Mucosa of stomach (tissue), 1 donor: ENCODE measurements at regions not wholly inside any gene's neighbourhood (a gene's known extent, or its start where the extent isn't known, plus 50 kb on each side); places are given as distances from the start of the nearest gene placed in this dataset.

Experiments used
- H3K27me3 ChIP-seq: one replicate; pipeline ENCODE4 v1.7.0; 2013; ENCODE audit warnings: mild to moderate bottlenecking, low read length; ENCODE audit not compliant: control insufficient read depth, insufficient read depth
- H3K36me3 ChIP-seq: one replicate; pipeline ENCODE4 v1.7.0; 2013; ENCODE audit warnings: low read length; ENCODE audit not compliant: control insufficient read depth, insufficient read depth
- H3K4me1 ChIP-seq: one replicate; pipeline ENCODE4 v1.7.0; 2013; ENCODE audit warnings: mild to moderate bottlenecking, low read length; ENCODE audit not compliant: control insufficient read depth, insufficient read depth
- H3K4me3 ChIP-seq: one replicate; pipeline ENCODE4 v1.7.0; 2013; ENCODE audit warnings: low read length
- H3K9ac ChIP-seq: one replicate; pipeline ENCODE4 v1.7.0; 2013; ENCODE audit warnings: mild to moderate bottlenecking, low read length, moderate library complexity
- H3K9me3 ChIP-seq: one replicate; pipeline ENCODE4 v1.7.0; 2013; ENCODE audit warnings: mild to moderate bottlenecking, low read length, moderate library complexity; ENCODE audit not compliant: control insufficient read depth
- donor health status: Pancreatic carcinoma.

GRCh38 chr15:97082830-97083229, 752.3 kb downstream of the NR2F2 start:
- Histone ChIP-seq H3K4me1 (no peaks in the 10 kb centered on the region), H3K9ac (no peak overlapping the region), H3K27me3 (no peaks in the 10 kb centered on the region), H3K9me3 (no peaks in the 10 kb centered on the region), H3K36me3 (no peaks in the 10 kb centered on the region), H3K4me3 (no peak overlapping the region)

- H3K9ac ChIP-seq = no peak overlapping the region
- H3K4me3 ChIP-seq = no peak overlapping the region
- no peaks in the 10 kb centered on the region for H3K36me3 ChIP-seq
- H3K27me3 ChIP-seq = no peaks in the 10 kb centered on the region
- no peaks in the 10 kb centered on the region for H3K4me1 ChIP-seq
- no peaks in the 10 kb centered on the region for H3K9me3 ChIP-seq
Measured at GRCh38 chr15:97084650-97085049, 754.1 kb downstream of the NR2F2 start.

DNA sequence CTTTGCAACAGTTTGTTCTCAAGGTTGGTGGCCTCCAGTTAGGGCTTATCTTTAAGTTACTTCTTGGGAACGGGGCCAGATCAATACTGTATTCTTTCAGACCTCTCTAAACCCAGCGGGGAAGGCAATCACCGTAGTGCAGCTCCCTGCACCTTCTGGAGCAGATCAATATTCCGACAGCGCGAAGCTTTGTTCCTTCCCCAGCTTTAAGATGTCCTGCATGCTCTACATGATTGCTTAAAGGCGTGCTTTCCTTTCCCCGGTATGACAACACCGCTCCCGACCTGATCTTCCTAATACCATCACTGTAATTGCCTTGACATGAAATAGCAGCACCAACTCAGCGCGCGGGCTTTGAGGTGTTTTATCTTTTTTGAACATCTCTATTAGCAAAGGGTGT, 755.2 kb downstream of the NR2F2 start:
- no peak overlapping the region for H3K9ac ChIP-seq
- H3K4me3 ChIP-seq = no peak overlapping the region
- H3K4me1 ChIP-seq = no peaks in the 10 kb centered on the region
- H3K9me3 ChIP-seq = no peaks in the 10 kb centered on the region
- H3K36me3 ChIP-seq = no peaks in the 10 kb centered on the region
- no peaks in the 10 kb centered on the region for H3K27me3 ChIP-seq

DNA sequence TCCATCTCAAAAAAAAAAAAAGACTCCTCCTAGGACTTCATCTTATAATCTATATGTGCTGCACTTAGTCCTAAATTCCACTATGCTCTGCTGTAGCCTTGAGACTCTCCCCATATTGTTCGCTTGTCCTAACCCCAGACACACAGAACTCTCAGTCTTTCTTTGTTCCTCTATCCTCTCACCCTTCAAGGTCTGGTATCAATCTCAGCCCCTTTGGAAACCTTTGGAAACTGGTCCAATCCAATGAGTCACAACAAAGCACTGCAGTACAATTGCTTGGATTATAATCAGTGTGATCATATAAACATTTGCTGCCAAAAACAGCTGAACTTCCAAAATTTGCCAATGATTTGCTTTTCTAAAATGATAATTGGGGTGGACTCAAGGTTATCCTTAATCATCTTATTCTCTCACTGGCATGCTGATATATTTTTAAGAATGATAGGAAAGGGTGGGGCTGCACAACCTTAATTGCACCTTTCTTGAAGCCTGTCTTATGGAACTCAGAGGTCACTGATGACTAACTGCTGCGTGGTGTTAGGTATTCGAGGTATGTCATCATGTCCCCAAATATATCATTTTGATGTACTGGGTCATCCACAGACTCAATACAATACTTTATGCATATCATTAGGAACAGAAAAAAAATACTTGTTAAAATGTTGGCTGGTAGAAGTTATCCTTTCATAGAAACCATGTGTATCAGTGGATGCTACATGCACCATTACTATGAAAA, 756.7 kb downstream of the NR2F2 start:
- Histone ChIP-seq H3K9ac (no peak overlapping the region), H3K4me3 (no peak overlapping the region), H3K27me3 (no peaks in the 10 kb centered on the region), H3K9me3 (no peaks in the 10 kb centered on the region), H3K4me1 (no peaks in the 10 kb centered on the region), H3K36me3 (no peaks in the 10 kb centered on the region)

- no peaks in the 10 kb centered on the region for H3K9me3 ChIP-seq
- H3K9ac ChIP-seq = no peak overlapping the region
- H3K4me1 ChIP-seq = no peaks in the 10 kb centered on the region
- no peaks in the 10 kb centered on the region for H3K36me3 ChIP-seq
- H3K27me3 ChIP-seq = no peaks in the 10 kb centered on the region
- no peak overlapping the region for H3K4me3 ChIP-seq
Measured at GRCh38 chr15:97091093-97091492, 760.6 kb downstream of the NR2F2 start.

DNA sequence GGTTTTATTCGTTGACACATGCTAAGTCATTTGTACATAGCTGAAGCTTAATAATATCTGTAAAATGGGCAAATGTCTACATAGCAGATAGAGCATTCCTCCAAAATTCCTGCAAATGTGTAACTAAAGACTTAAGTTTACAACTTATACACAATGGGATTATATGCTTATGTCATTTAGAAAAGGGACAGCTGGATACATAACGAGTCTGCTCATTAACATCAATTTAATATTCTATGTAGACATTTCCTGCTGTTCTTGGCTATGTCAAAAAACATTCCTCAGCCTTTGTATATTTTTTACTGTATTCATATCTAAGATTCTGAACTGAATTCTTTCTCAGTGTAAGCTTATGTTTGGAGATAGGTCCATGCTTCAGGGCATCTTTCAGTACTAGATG, 762.2 kb downstream of the NR2F2 start:
- no peaks in the 10 kb centered on the region for H3K4me1 ChIP-seq
- no peaks in the 10 kb centered on the region for H3K36me3 ChIP-seq
- H3K9me3 ChIP-seq = no peaks in the 10 kb centered on the region
- no peaks in the 10 kb centered on the region for H3K27me3 ChIP-seq
- no peak overlapping the region for H3K9ac ChIP-seq
- no peak overlapping the region for H3K4me3 ChIP-seq

- no peaks in the 10 kb centered on the region for H3K9me3 ChIP-seq
- H3K36me3 ChIP-seq = no peaks in the 10 kb centered on the region
- H3K27me3 ChIP-seq = no peaks in the 10 kb centered on the region
- no peak overlapping the region for H3K9ac ChIP-seq
- no peaks in the 10 kb centered on the region for H3K4me1 ChIP-seq
- H3K4me3 ChIP-seq = no peak overlapping the region
Measured at GRCh38 chr15:97096303-97096835, 765.9 kb downstream of the NR2F2 start.

GRCh38 chr15:97099040-97099439, 768.5 kb downstream of the NR2F2 start:
- H3K9me3 ChIP-seq = no peaks in the 10 kb centered on the region
- no peaks in the 10 kb centered on the region for H3K4me1 ChIP-seq
- no peak overlapping the region for H3K4me3 ChIP-seq
- H3K36me3 ChIP-seq = no peaks in the 10 kb centered on the region
- no peaks in the 10 kb centered on the region for H3K27me3 ChIP-seq
- H3K9ac ChIP-seq = no peak overlapping the region

GRCh38 chr15:97101572-97101971, 771.1 kb downstream of the NR2F2 start:
- no peaks in the 10 kb centered on the region for H3K4me1 ChIP-seq
- no peaks in the 10 kb centered on the region for H3K9me3 ChIP-seq
- no peak overlapping the region for H3K9ac ChIP-seq
- H3K36me3 ChIP-seq = no peaks in the 10 kb centered on the region
- no peaks in the 10 kb centered on the region for H3K27me3 ChIP-seq
- H3K4me3 ChIP-seq = no peak overlapping the region

- Histone ChIP-seq H3K4me1 (no peaks in the 10 kb centered on the region), H3K4me3 (no peak overlapping the region), H3K36me3 (no peaks in the 10 kb centered on the region), H3K9ac (no peak overlapping the region), H3K9me3 (no peaks in the 10 kb centered on the region), H3K27me3 (no peaks in the 10 kb centered on the region)
Measured at GRCh38 chr15:97114900-97115760, 784.6 kb downstream of the NR2F2 start.

DNA sequence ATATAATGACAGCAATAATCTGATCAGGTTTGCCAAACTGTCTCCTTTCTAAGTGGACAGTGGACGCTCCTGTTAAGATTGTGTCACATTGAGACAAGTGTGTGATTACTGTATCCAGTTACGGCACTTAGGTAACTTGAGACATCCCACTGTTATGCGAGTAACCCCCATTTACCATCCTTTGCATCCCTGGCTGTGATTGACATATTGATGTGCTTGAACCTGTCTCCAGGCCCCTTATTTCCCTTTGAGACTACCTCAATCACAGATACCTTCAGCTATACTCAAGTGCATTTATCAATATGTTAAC, 785.2 kb downstream of the NR2F2 start:
- no peaks in the 10 kb centered on the region for H3K27me3 ChIP-seq
- H3K36me3 ChIP-seq = no peaks in the 10 kb centered on the region
- no peak overlapping the region for H3K9ac ChIP-seq
- no peak overlapping the region for H3K4me3 ChIP-seq
- no peaks in the 10 kb centered on the region for H3K4me1 ChIP-seq
- no peaks in the 10 kb centered on the region for H3K9me3 ChIP-seq

DNA sequence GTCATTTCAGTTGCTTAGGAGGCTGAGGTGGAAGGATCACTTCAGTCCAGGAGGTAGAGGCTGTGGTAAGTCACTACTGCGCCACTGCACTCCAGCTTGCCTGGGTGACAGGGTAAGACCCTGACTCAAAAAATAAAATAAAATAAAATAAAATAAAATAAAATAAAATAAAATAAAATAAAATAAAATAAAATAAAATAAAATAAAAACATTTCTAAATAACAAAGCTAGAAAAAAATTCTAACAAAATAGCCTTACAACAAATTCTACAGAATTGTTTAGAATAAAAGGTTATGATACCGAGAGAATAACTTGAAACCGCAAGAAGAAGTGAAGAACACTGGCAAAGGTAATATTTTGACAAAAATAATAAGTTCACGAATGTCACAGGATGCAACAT, 794.3 kb downstream of the NR2F2 start:
- Histone ChIP-seq H3K9me3 (no peaks in the 10 kb centered on the region), H3K36me3 (no peaks in the 10 kb centered on the region), H3K9ac (no peak overlapping the region), H3K4me1 (no peaks in the 10 kb centered on the region), H3K4me3 (no peak overlapping the region), H3K27me3 (no peaks in the 10 kb centered on the region)
